H1 (cell line): ENCODE measurements at regions not wholly inside any gene's neighbourhood (a gene's known extent, or its start where the extent isn't known, plus 50 kb on each side); places are given as distances from the start of the nearest gene placed in this dataset.

Experiments
- CTCF ChIA-PET: fragments of 300-600 bp; sonication (Branson Sonifier 250); formaldehyde crosslinking; loops from one replicate; lab custom pipeline; 2021; ENCODE audit not compliant: partially characterized antibody; lab: Charles Lee
- POLR2A ChIA-PET: fragments of 300-600 bp; sonication (Branson Sonifier 250); formaldehyde crosslinking; loops from one replicate; lab custom pipeline; 2021; ENCODE audit warnings: inconsistent platforms; ENCODE audit not compliant: partially characterized antibody; lab: Charles Lee
- DNase-seq, 2 experiments: peaks; one replicate each; pipeline versions ENCODE4 v3.0.0 to v3.0.0-alpha.2; 2010 to 2022; ENCODE audit warnings: low spot score in 2 of 2, low read depth in 1 of 2, mixed read lengths in 1 of 2
- FAIRE-seq: peaks from 2 replicates; lab custom pipeline; 2011; peaks lifted over from hg19 to GRCh38; lab: Jason Lieb, UNC
- H2AFZ ChIP-seq: 2 replicates; pipeline ENCODE4 v1.8.1; 2012; ENCODE audit warnings: low read length, inconsistent platforms
- H2AK5ac ChIP-seq: 2 replicates; pipeline ENCODE4 v1.6.1; 2013; ENCODE audit warnings: low read depth, low read length
- H2BK120ac ChIP-seq: replicated peaks from 2 replicates; pipeline ENCODE3; 2013; ENCODE audit warnings: low read depth, low read length, inconsistent platforms
- H2BK12ac ChIP-seq: 2 replicates; pipeline ENCODE4 v1.6.1; 2013; ENCODE audit warnings: low read depth, low read length
- H2BK15ac ChIP-seq: 2 replicates; pipeline ENCODE4 v1.6.1; 2013; ENCODE audit warnings: low read length
- H2BK20ac ChIP-seq: 2 replicates; pipeline ENCODE4 v1.6.1; 2013; ENCODE audit warnings: low read length
- H2BK5ac ChIP-seq: 2 replicates; pipeline ENCODE4 v1.6.1; 2013; ENCODE audit warnings: low read depth, low read length
- H3K14ac ChIP-seq: 2 replicates; pipeline ENCODE4 v1.6.1; 2013; ENCODE audit warnings: inconsistent platforms; ENCODE audit not compliant: insufficient read length
- H3K18ac ChIP-seq: 2 replicates; pipeline ENCODE4 v1.6.1; 2013; ENCODE audit warnings: low read length; ENCODE audit errors: extremely low read depth
- H3K23ac ChIP-seq: 2 replicates; pipeline ENCODE4 v1.6.1; 2013; ENCODE audit warnings: inconsistent platforms; ENCODE audit not compliant: insufficient read length
- H3K23me2 ChIP-seq: 2 replicates; pipeline ENCODE4 v1.6.1; 2013; ENCODE audit warnings: low read depth, low read length
- H3K27ac ChIP-seq: 2 replicates; pipeline ENCODE4 v1.6.1; 2011; ENCODE audit warnings: low read depth, low read length, inconsistent platforms
- H3K27me3 ChIP-seq, 4 experiments: replicated peaks in 1 of 4; 1 replicate in 1 of 4; 2 replicates in 3 of 4; pipeline versions ENCODE4 v1.6.1 to v1.8.1; 2011 to 2013; ENCODE audit warnings: low read length in 3 of 4, mild to moderate bottlenecking in 3 of 4, inconsistent platforms in 2 of 4, mixed read lengths in 2 of 4, moderate library complexity in 1 of 4; ENCODE audit not compliant: control insufficient read depth in 3 of 4, insufficient read depth in 3 of 4; ENCODE audit errors: extremely low read depth in 1 of 4
- H3K36me3 ChIP-seq, 4 experiments: 2 replicates each; pipeline versions ENCODE4 v1.6.1 to v1.8.1; 2011 to 2013; ENCODE audit warnings: mild to moderate bottlenecking in 4 of 4, low read length in 3 of 4, moderate library complexity in 2 of 4, control low read depth in 1 of 4, inconsistent platforms in 1 of 4; ENCODE audit not compliant: insufficient read depth in 4 of 4, control insufficient read depth in 2 of 4
- H3K4ac ChIP-seq: replicated peaks from 2 replicates; pipeline ENCODE3; 2013; ENCODE audit warnings: low read length, low read depth, mixed read lengths, inconsistent platforms; ENCODE audit not compliant: insufficient read length
- H3K4me1 ChIP-seq, 4 experiments: replicated peaks in 1 of 4; 1 replicate in 1 of 4; 2 replicates in 3 of 4; pipeline versions ENCODE4 v1.6.1 to v1.8.1; 2011 to 2013; ENCODE audit warnings: low read length in 3 of 4, inconsistent platforms in 2 of 4, mixed read lengths in 1 of 4; ENCODE audit not compliant: insufficient read depth in 4 of 4, control insufficient read depth in 3 of 4
- H3K4me2 ChIP-seq, 2 experiments: 2 replicates each; pipeline versions ENCODE4 v1.6.1 to v1.8.1; 2011 to 2013; ENCODE audit warnings: low read depth in 2 of 2, low read length in 2 of 2, control low read depth in 1 of 2, inconsistent platforms in 1 of 2, mild to moderate bottlenecking in 1 of 2; ENCODE audit not compliant: insufficient read depth in 1 of 2
- H3K4me3 ChIP-seq, 4 experiments: fragments of 200-600, 300-600 bp in 1 of 4; sonication (generic), shearing (Covaris generic), sonication (Bioruptor Twin) in 1 of 4; 2 replicates each; pipeline versions ENCODE4 v1.5.1 to v1.8.1; 2011 to 2016; ENCODE audit warnings: low read length in 4 of 4, low read depth in 3 of 4, control low read depth in 2 of 4, inconsistent platforms in 2 of 4, mild to moderate bottlenecking in 2 of 4, mixed read lengths in 1 of 4, moderate library complexity in 1 of 4; ENCODE audit not compliant: insufficient read depth in 2 of 4; ENCODE audit errors: extremely low read depth in 1 of 4
- H3K56ac ChIP-seq: replicated peaks from 2 replicates; pipeline ENCODE3; 2013; ENCODE audit warnings: low read depth, mild to moderate bottlenecking, mixed read lengths, low read length, inconsistent platforms; ENCODE audit not compliant: insufficient read length
- H3K79me1 ChIP-seq: 2 replicates; pipeline ENCODE4 v1.6.1; 2013; ENCODE audit warnings: low read depth, low read length, control low read depth
- H3K79me2 ChIP-seq, 2 experiments: 2 replicates each; pipeline versions ENCODE4 v1.6.1 to v1.8.1; 2012 to 2013; ENCODE audit warnings: low read length in 2 of 2, mild to moderate bottlenecking in 2 of 2, inconsistent platforms in 1 of 2; ENCODE audit not compliant: insufficient read depth in 2 of 2, control insufficient read depth in 1 of 2
- H3K9ac ChIP-seq, 4 experiments: replicated peaks in 1 of 4; 1 replicate in 1 of 4; 2 replicates in 3 of 4; pipeline versions ENCODE4 v1.6.1 to v1.8.1; 2011 to 2013; ENCODE audit warnings: low read depth in 3 of 4, low read length in 3 of 4, control low read depth in 2 of 4, mild to moderate bottlenecking in 2 of 4, moderate library complexity in 2 of 4, inconsistent platforms in 1 of 4; ENCODE audit errors: extremely low read depth in 1 of 4
- H3K9me3 ChIP-seq, 2 experiments: 2 replicates each; pipeline versions ENCODE4 v1.6.1 to v1.8.1; 2012 to 2013; ENCODE audit warnings: mild to moderate bottlenecking in 2 of 2, moderate library complexity in 2 of 2, control low read depth in 1 of 2, inconsistent platforms in 1 of 2, low read depth in 1 of 2, low read length in 1 of 2, mixed read lengths in 1 of 2; ENCODE audit not compliant: insufficient read depth in 2 of 2
- H4K20me1 ChIP-seq, 2 experiments: replicated peaks in 1 of 2; 2 replicates each; pipeline versions ENCODE3 to v1.8.1; 2011 to 2013; ENCODE audit warnings: inconsistent platforms in 2 of 2, low read length in 2 of 2, mild to moderate bottlenecking in 1 of 2; ENCODE audit not compliant: insufficient read depth in 2 of 2, control insufficient read depth in 1 of 2
- H4K5ac ChIP-seq: 2 replicates; pipeline ENCODE4 v1.6.1; 2013; ENCODE audit warnings: low read length, low read depth, mixed read lengths, inconsistent platforms; ENCODE audit not compliant: insufficient read length
- H4K8ac ChIP-seq: 2 replicates; pipeline ENCODE4 v1.8.0; 2013; ENCODE audit warnings: mild to moderate bottlenecking, moderate library complexity, low read length, inconsistent platforms; ENCODE audit not compliant: insufficient read depth; ENCODE audit errors: extremely low read depth
- H4K91ac ChIP-seq: replicated peaks from 2 replicates; pipeline ENCODE3; 2013; ENCODE audit warnings: low read length, mixed read lengths, inconsistent platforms; ENCODE audit not compliant: insufficient read length
- CBX5 ChIP-seq: fragments of 300-800, 300-1000 bp; sonication (generic); IDR thresholded peaks from 2 replicates; pipeline ENCODE4 v1.7.1; 2016; ENCODE audit warnings: antibody characterized with exemption, low read length, low read depth
- CBX8 ChIP-seq: fragments of 300-800, 300-1000 bp; sonication (generic); IDR thresholded peaks from 2 replicates; pipeline ENCODE4 v1.7.1; 2016; ENCODE audit warnings: low read depth, low read length, borderline replicate concordance
- CHD1 ChIP-seq: IDR thresholded peaks from 2 replicates; pipeline ENCODE4 v1.6.1; 2012; ENCODE audit warnings: low read depth, low read length, improper control_type of control experiment
- EGR1 ChIP-seq: IDR thresholded peaks from 2 replicates; pipeline ENCODE4 v1.6.1; 2011; ENCODE audit warnings: low read depth, low read length, borderline replicate concordance
- EP300 ChIP-seq, 2 experiments: IDR thresholded peaks; 1 replicate in 1 of 2; 2 replicates in 1 of 2; pipeline ENCODE4 v1.6.1; 2011 to 2012; ENCODE audit warnings: low read depth in 2 of 2, low read length in 2 of 2, mild to moderate bottlenecking in 2 of 2, borderline replicate concordance in 1 of 2, inconsistent platforms in 1 of 2, moderate library complexity in 1 of 2
- HDAC2 ChIP-seq, 2 experiments: fragments of 300-600 bp in 1 of 2; sonication (generic) in 1 of 2; IDR thresholded peaks; 2 replicates each; pipeline ENCODE4 v1.6.1; 2011 to 2012; ENCODE audit warnings: low read depth in 2 of 2, low read length in 2 of 2, mild to moderate bottlenecking in 2 of 2, moderate library complexity in 2 of 2, borderline replicate concordance in 1 of 2, inconsistent platforms in 1 of 2
- NANOG ChIP-seq: IDR thresholded peaks from 2 replicates; pipeline ENCODE4 v1.6.1; 2011; ENCODE audit warnings: low read length, low read depth, mild to moderate bottlenecking, inconsistent platforms; ENCODE audit not compliant: insufficient read depth, poor library complexity, severe bottlenecking
- RXRA ChIP-seq: IDR thresholded peaks from 2 replicates; pipeline ENCODE4 v1.6.1; 2011; ENCODE audit warnings: low read depth, mild to moderate bottlenecking, low read length, moderate library complexity; ENCODE audit not compliant: insufficient read depth
- SAP30 ChIP-seq: fragments of 300-600 bp; sonication (generic); IDR thresholded peaks from 2 replicates; pipeline ENCODE4 v1.7.1; 2012; ENCODE audit warnings: low read length, moderate library complexity, mild to moderate bottlenecking, inconsistent platforms; ENCODE audit not compliant: insufficient read depth, insufficient replicate concordance
- SP1 ChIP-seq: IDR thresholded peaks from 2 replicates; pipeline ENCODE4 v1.6.1; 2011; ENCODE audit warnings: low read depth, low read length
- SP2 ChIP-seq: IDR thresholded peaks from 2 replicates; pipeline ENCODE4 v1.6.1; 2012; ENCODE audit warnings: mild to moderate bottlenecking, low read length, inconsistent platforms
- SRF ChIP-seq: IDR thresholded peaks from 2 replicates; pipeline ENCODE4 v1.6.1; 2011; ENCODE audit warnings: mild to moderate bottlenecking, low read depth, low read length, moderate library complexity

DNA sequence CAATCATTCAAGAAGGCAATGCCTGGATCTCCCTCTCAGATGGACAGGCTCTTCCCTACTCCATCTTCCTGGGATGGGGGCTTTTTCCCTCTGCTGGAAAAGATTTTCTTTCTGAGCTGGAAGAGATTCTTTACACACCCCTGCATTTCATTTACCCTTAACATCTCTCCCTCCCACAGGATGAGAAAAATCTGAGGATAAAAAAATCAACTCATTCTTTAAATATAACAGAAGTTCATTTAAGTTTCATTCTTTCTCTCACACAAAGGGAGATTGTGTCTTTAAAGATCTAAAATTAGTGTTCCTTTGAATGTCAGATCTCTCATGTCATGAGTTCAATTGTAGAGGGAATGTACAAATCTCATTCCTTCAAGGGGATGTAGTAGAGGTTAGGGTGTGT is 109.0 kb downstream of the ZNF518B start:
- H3K27me3 ChIP-seq, result no peaks in the 10 kb centered on the region
- H3K4me3 ChIP-seq, result no peak overlapping the region
- no peak for TF ChIP-seq SP1
- TF ChIP-seq EP300 (IDR thresholded peaks at IDR 0.05; ENCODE audit: borderline replicate concordance in 1 of 2, low read depth in 2 of 2, low read length in 2 of 2), result no peak
- no peak for TF ChIP-seq CBX8
- no peak for TF ChIP-seq EGR1
- TF ChIP-seq CBX5, result no peak
- no peak for TF ChIP-seq HDAC2 (IDR thresholded peaks at IDR 0.05; ENCODE audit: borderline replicate concordance in 1 of 2, low read depth in 2 of 2, low read length in 2 of 2)
- TF ChIP-seq NANOG, result no peak
- TF ChIP-seq SP2, result no peak
- no peak for TF ChIP-seq SAP30
- no peak for TF ChIP-seq RXRA
- TF ChIP-seq SRF, result no peak
- TF ChIP-seq CHD1, result no peak
- TF ChIP-seq, all 59 proteins: peak for 0
- Histone ChIP-seq H4K5ac (no peak overlapping the region), H2BK12ac (no peak overlapping the region), H3K4me1 (no peaks in the 10 kb centered on the region), H3K27ac (no peak overlapping the region), H2AFZ (no peak overlapping the region), H3K79me2 (no peaks in the 10 kb centered on the region), H2BK120ac (no peak overlapping the region), H4K8ac (no peak overlapping the region), H2BK15ac (no peak overlapping the region), H3K79me1 (no peaks in the 10 kb centered on the region), H3K23ac (no peak overlapping the region), H3K4me2 (no peak overlapping the region), H2BK20ac (no peak overlapping the region), H2AK5ac (no peak overlapping the region), H4K91ac (no peak overlapping the region), H4K20me1 (no peaks in the 10 kb centered on the region), H3K9me3 (no peaks in the 10 kb centered on the region), H3K14ac (no peak overlapping the region), H3K18ac (no peak overlapping the region), H3K4ac (no peak overlapping the region), H3K56ac (no peak overlapping the region), H3K23me2 (no peaks in the 10 kb centered on the region), H3K9ac (no peak overlapping the region), H3K36me3 (no peaks in the 10 kb centered on the region), H2BK5ac (no peak overlapping the region)
- FAIRE-seq (no peak), DNase-seq (no peak)
- POLR2A ChIA-PET, result no interaction called here
- CTCF ChIA-PET, result interaction anchor here (0.6 to 2.1 kb wide), 2 partner anchors 18 to 190 kb away, joined by 3 to 5 read pairs; no protein-coding TSS in a partner anchor
